ENCODE measurements at regions not wholly inside any gene's neighbourhood (a gene's known extent, or its start where the extent isn't known, plus 50 kb on each side); places are given as distances from the start of the nearest gene placed in this dataset.
"Not testable (repeated sequence)": the region's sequence is repeated elsewhere in the genome, so short reads cannot be mapped to it uniquely, and the experiment has no call there.

- no peak for TF ChIP-seq CTCF (conservative IDR thresholded peaks at IDR 0.05; ENCODE audit: low read depth, low read length)
- H3K4me3 ChIP-seq (ENCODE audit: low read depth, low read length) = no peak overlapping the region
- no peak for DNase-seq (ENCODE audit: low read depth)
Observed at GRCh38 chr1:170424346-170424745, 107.6 kb upstream of the GORAB start.

GRCh38 chr1:170426596-170426995 is 105.4 kb upstream of the GORAB start:
- DNase-seq (ENCODE audit: low read depth) = no peak
- H3K4me3 ChIP-seq (ENCODE audit: low read depth, low read length) = no peak overlapping the region
- TF ChIP-seq CTCF (conservative IDR thresholded peaks at IDR 0.05; ENCODE audit: low read depth, low read length) = no peak

GRCh38 chr1:170427002-170427401 is 105.0 kb upstream of the GORAB start:
- H3K4me3 ChIP-seq (ENCODE audit: low read depth, low read length); DNase-seq (ENCODE audit: low read depth): not testable (repeated sequence)

- TF ChIP-seq CTCF (conservative IDR thresholded peaks at IDR 0.05; ENCODE audit: low read depth, low read length) = peak; percentile 4
- DNase-seq (ENCODE audit: low read depth) = no peak
- H3K4me3 ChIP-seq (ENCODE audit: low read depth, low read length) = no peak overlapping the region
Observed at GRCh38 chr1:170436928-170437327, 95.0 kb upstream of the GORAB start.

GRCh38 chr1:170445096-170445495 is 86.9 kb upstream of the GORAB start:
- no peak overlapping the region for H3K4me3 ChIP-seq (ENCODE audit: low read depth, low read length)
- no peak for DNase-seq (ENCODE audit: low read depth)
- no peak for TF ChIP-seq CTCF (conservative IDR thresholded peaks at IDR 0.05; ENCODE audit: low read depth, low read length)

GRCh38 chr1:170448661-170449158 is 83.3 kb upstream of the GORAB start:
- H3K4me3 ChIP-seq (ENCODE audit: low read depth, low read length) = no peak overlapping the region
- no peak for DNase-seq (ENCODE audit: low read depth)
- no peak for TF ChIP-seq CTCF (conservative IDR thresholded peaks at IDR 0.05; ENCODE audit: low read depth, low read length)

- H3K4me3 ChIP-seq (ENCODE audit: low read depth, low read length); DNase-seq (ENCODE audit: low read depth): not testable (repeated sequence)
Observed at GRCh38 chr1:170457325-170458050, 74.5 kb upstream of the GORAB start.

- no peak for DNase-seq (ENCODE audit: low read depth)
- no peak for TF ChIP-seq CTCF (conservative IDR thresholded peaks at IDR 0.05; ENCODE audit: low read depth, low read length)
- no peak overlapping the region for H3K4me3 ChIP-seq (ENCODE audit: low read depth, low read length)
Observed at GRCh38 chr1:170460001-170460400, 72.0 kb upstream of the GORAB start.
